ENCODE measurements at regions not wholly inside any gene's neighbourhood (a gene's known extent, or its start where the extent isn't known, plus 50 kb on each side); places are given as distances from the start of the nearest gene placed in this dataset.

GRCh38 chr13:90518417-90518816 is 829.1 kb upstream of the MIR17HG start:
- TF ChIP-seq CTCF (IDR thresholded peaks at IDR 0.05; ENCODE audit: insufficient read depth, low read length, poor library complexity, severe bottlenecking) (no peak), EZH2phosphoT487 (conservative IDR thresholded peaks at IDR 0.05; ENCODE audit: low read length) (no peak)
